HG02938 (cell line): ENCODE measurements at regions not wholly inside any gene's neighbourhood (a gene's known extent, or its start where the extent isn't known, plus 50 kb on each side); places are given as distances from the start of the nearest gene placed in this dataset.
"Not testable (repeated sequence)": the region's sequence is repeated elsewhere in the genome, so short reads cannot be mapped to it uniquely, and the experiment has no call there.

Experiments used
- ATAC-seq: cut with Tn5 transposase; IDR thresholded peaks from one replicate; pipeline ENCODE4 v1.9.1; 2021; ENCODE audit warnings: mild to moderate bottlenecking, moderate library complexity; ENCODE audit not compliant: unreplicated experiment

DNA sequence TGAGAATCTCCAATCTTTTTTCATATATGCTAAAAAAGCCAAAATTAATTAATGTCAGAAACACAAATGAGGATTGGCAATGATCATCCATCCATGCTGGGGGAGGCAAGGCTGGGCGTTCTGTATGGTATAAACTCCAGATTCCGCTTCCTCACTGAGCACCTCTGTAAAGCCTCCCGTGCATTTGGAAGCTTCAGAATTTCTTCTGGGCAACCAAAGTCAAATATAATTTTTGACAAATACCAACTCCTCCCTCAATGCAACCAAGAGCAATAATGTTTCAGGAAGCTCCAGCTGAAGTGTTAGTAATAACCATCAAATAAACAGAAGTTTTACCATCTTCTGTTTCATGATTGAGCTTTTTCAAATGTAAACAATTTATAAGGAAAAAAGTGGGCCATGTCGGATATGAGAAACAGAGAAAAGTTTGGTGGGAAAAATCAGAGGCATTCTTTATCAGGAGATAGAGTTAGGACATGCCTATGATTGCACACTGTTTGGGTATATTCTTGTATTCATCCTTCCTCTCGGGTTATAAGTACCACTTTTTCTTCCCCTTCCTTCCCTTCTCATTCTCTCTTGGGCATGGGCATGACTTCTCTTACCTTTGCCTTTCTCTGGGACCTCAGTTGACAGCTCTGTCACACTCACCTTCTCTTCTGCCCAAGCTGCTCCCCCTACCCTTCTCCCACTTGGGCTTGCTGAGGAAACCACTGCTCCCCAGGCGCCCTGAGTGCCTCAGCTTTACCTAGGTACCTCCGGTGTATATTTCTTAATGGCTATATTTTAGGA is 149.5 kb upstream of the ZEB2 start:
- no peak for ATAC-seq

DNA sequence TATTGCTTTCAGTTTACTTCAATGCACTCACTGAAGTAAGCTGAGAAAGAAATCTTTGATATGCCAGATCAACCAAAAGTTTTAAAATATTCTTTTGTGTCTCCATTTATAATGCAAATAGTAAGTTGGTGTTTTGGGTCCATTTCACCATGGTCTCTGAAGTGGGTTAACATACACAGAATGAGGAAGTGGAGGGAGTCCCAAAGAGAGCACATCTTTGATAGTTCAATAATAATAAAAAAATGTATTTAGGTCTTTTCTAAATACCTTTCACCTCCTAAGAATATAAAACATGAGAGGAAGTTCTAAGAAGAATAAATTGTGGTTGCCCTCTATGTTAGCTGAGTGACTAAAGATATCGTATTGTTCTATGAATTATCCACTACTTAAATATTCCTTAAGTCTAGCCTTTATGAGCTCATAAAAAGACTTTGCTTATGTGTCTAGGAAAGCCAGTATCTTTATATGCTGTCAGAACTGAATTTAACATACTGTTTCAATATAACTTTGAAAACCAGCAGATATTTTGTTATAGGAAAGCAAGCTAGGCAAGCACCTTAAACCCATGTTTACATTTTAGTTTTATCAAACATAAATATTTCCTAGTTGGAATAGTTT is 148.7 kb upstream of the ZEB2 start:
- ATAC-seq, result no peak

DNA sequence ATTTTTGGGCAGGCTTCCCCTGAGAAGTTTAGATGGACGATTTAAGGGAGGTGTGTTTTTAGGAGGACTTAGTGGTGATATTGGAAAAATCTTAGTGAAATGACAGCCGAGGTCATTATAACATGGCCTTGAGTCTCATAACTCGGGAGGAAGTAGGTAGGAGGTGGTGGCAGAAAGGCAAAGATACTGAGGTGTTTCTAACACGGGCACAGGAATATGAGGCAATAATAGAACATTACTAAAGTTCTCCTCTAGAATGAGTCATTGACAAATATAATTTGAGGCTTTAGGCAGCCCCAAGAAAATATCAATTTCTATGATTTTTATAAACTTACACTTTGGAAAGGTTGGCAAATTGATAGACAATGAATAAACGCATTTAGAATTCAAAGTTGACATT is 146.1 kb upstream of the ZEB2 start:
- no peak for ATAC-seq

DNA sequence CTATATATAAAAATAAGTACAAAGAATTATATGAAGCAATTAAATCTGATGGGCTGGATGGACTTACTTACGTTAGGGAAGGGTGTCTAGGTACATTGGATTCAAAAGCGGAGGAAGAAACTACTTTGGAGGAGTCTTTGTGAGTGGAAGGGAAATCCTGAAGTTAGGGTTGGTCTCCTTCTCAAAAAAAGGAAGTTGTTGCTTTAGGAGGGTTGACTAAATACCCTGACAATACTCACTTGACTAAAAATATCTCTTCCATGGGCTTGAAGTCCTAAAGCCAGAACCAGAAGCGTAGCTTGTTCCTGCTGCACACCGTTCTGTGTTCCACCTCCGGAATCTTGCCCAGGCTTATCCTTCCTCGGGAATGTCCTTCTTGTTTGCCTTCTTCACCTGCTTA is 143.3 kb upstream of the ZEB2 start:
- ATAC-seq, result no peak

DNA sequence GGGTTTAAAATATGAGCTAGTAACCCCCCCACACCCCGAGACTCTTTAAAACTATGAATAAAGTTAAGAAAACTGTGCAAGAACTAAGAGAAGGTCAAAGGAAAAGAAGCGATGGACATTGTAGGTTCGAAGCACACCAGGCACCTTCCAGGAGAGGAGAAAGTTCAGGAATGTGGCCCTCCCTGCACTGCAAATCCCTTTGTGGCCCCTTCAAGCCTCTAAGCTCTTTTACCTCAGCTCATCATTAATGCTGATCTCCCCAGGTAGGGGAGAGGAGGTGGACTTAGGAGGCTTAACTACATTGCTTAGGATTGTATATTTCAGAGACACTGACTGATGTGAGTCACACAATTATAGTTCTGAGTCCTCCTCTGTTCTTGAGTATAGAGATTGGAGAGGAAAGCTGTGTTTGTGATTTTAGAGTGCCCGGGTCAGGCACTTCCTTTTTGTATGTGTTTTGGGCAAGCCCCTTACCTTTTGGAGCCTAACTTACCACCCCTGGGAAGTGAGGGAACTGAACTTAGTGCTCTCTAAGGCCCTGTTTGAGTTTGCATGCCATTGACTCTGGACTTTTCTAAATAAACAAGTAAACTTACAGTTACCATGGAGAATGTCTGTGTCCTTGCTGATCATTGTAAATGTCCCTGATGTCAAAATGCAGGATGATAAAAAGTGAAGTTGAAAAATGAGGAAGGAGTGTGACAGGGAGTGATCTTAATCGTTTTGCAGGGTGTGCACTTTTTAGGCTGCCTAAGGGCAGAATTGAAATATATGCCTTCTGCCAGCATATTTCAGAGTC is 140.8 kb upstream of the ZEB2 start:
- ATAC-seq, result no peak

DNA sequence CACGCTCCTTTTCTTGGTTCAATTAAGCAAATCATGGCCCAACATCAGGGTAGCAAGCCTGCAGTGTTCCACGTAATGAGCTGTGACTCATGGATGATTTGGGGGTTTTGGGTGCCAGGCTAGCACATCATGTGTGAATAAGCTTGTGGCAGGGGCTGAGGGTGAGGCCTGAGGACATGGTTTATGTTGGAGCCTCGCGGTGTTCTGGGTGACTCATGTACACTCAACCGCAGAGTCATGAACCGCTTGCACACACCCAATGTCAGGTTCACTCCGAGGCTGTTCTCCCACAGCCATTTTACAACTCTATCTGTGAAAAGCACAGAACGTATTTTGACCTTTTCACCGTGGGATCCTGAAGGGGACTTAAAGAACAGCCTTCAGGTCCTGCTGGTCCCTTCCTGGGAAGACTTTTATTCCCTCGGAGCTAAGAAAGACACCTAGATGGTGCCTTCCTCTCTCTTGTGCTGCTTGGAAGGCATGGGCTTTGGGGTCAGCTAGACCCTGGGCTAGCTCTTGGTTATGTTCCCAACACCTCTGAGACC is 139.9 kb upstream of the ZEB2 start:
- no peak for ATAC-seq

DNA sequence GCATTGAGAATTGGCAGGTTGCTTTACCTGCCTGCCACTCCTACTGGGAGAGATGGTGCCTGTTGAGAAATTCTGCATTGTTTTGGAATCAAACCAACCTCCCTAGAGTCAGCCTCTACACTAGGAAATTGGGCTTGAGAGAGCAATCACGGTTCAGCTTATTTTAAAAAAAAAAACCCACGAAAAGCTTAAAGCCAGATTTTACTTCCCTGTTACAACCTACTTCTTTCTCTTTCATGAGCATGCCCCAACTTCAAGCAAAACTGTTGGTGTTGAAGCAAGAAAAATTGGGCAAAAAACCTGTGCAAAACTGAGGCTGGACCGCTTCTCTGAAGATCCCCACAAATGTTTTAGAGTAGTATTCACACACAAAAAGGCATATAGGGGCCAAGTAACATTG is 134.6 kb upstream of the ZEB2 start:
- ATAC-seq, result no peak

DNA sequence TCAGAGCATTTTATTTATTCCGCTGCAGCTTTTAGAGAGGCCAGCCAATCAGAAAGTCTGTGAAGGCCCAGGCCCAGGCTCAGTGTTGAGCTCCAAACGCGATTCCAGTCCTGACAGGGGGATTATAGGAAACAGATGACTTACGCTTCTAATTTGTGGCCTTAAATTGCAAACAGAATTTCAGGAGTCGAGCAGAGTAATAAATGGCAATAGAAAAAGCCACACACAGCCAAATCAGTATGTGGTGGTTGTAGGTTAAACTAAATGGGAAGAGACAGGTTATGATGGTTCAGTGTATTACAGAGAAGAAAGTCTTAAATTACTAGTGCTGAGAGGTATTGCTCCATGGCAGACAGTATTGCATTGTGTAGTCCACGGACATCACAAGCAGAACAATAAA is 131.0 kb upstream of the ZEB2 start:
- no peak for ATAC-seq

DNA sequence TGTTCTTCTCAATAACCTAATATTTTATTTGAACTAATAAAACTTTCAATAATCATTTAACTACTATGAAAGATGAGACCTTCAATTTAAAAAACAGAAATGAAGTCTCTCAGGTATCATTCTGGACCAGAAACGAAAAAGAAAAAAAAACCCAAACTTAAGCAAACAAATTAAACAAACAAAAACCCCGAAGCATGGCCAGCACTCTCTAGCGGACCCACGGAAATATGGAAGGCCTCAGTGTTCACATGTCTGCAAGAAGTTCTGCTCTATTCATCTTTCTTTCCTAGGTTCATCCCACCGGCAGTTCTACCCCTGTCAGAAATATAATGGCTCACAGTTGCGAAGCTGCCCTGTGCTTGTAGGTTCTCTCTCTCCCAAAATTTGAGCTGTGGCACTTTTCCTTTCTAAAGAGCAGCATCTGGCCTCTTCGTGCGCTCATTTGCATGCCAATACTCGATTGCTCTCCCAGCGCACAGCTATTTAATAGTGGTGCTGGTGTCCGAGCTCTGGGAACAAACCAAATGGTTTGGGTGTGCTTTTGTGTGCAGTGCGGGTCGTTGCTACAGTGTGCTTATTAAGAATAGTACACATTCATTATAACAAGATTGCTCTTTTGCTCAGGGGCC is 129.0 kb upstream of the ZEB2 start:
- no peak for ATAC-seq

DNA sequence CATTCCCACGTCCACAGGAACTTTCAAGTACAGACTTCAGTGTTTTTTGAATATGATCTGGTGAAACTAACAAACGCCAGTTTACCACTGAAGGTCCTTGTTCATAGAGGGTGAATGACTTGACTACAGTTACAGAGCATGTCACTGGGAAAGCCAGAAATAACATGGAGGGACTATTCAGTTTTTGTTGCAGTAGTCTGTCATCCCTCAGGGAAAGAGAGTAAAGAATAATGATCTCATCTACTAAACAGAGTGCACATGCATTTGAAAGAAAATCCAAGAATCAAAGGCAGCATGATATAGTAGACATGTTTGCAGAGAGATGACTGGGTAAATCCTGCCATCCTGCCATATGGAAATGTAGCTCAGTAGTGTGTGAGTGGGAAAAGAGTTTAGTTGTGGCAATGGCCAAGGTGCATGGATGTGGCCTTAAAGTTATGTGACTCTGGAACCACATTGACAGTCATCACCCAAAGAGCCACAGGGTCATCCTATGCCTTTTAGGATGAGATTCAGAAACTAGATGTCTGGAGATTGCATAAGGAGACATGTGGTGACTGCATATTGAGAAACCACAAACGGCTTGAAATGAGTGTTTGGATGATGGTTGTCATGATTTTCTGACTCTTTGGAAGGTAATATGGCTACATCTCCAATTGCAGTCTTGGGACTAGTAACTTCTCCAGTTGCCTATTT is 125.3 kb upstream of the ZEB2 start:
- no peak for ATAC-seq

DNA sequence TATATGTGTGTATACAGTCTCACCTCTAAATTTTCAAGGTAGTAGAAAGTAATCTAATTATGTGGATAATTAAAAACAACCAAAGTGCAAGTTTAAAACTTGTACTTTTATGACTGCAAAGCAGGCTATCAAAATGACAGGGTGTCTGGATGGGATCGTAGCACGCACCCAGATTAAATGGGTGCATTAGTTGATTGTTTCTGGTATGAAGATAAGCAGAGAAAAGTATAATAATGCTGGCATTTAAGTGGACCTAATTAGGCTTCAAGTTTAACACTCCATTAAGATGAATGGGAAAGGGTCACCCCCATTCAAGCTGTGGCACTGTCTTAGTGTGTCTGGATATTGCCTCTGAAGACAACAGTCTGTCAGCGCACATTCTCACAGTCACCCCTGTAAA is 124.6 kb upstream of the ZEB2 start:
- ATAC-seq, result no peak

DNA sequence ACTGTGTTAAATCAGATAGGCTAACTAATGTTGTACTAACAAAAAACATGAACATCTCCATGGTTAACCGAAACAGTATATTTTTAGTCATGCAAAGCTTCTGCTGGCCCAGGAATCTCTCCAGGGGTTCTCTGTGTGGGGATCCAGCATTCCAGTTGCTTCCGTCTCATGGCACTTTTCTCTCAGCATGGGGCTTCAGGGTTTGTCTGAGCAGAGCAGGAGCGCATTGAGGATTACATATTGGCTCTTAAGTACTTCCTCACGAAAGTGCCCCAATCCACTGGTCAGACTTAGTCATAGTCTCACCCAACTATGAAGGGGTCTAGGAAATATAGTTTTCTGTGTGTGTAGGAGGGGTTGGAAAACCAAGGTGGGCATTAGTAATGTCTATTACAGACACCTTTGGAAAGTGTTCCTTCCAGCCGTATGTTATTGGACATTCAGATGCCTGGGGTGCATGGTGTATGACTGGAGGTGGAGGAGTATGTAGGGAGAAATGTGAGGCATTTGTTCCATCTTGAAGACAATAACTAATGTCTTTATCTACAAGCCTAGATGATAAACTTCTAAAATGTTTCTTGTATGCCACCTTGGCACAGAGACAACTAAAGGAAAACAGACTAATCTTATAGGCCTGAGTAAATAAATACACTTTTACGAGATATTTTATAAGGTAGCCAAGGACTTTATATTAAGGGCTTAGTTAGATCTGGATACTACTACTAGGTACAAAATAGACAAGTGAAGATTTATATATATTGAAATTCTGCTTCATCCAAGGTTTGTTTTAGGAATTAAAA is 123.8 kb upstream of the ZEB2 start:
- no peak for ATAC-seq

DNA sequence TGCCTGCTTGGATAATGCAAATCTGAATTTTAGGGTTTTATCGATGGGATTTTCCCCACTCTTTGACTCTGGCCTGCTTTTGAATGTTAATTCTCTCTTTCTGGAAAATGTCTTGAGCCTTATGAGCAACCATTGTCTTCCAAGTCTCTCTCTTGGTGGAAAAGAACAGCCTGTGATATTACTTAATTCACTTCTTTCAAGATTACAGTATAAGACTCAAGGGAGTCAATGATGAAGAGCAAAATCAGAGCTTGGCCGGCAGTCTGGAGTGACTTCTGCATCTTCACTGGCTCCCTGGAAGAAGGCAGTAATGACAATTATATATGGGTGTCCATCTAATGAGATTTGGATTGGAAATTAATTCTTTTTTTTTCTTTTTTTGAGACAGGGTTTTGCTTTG is 122.9 kb upstream of the ZEB2 start:
- ATAC-seq, result no peak

DNA sequence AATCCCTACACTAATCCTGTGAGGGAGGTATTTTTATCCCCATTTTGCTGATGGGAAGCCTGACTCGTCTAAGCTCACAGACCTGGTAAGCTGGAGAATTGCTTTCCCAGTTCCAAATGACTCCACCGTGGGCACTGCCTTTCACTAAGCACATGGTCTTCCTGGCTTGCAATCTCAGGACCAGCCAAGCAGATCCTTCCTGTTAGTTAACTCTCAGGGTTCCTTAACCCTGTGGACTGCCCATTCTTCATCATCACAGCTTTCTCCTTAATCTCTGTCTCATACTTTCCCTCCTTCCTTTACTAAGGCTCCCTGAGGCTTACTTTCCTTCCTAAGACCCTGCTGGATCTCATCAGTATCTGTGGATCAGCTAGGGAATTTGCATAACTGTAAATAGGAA is 122.2 kb upstream of the ZEB2 start:
- ATAC-seq, result no peak

DNA sequence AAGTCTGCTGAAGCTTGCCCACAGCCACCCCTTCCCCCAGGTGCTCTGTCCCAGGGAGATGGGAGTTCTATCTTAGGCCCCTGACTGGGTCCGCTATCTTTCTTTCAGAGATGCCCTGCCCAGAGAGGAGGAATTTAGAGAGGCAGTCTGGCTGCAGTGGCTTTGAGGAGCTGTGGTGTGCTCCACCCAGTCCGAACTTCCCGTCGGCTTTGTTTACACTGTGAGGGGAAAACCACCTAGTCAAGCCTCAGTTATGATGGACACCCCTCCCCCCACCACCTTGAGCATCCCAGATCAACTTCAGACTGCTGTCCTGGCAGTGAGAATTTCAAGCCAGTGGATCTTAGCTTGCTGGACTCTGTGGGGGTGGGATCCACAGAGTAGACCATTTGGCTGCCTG is 118.3 kb upstream of the ZEB2 start:
- ATAC-seq, result not testable (repeated sequence)

DNA sequence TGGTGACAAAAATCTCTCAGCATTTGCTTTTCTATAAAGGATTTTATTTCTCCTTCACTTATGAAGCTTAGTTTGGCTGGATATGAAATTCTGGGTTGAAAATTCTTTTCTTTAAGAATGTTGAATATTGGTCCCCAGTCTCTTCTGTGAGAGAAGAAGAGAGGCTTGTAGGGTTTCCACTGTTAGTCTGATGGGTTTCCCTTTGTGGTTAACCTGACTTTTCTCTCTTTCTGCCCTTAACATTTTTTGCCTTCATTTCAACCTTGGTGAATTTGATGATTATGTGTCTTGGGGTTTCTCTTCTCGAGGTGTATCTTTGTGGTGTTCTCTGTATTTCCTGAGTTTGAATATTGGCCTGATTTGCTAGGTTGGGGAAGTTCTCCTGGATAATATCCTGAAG is 116.9 kb upstream of the ZEB2 start:
- ATAC-seq, result not testable (repeated sequence)

DNA sequence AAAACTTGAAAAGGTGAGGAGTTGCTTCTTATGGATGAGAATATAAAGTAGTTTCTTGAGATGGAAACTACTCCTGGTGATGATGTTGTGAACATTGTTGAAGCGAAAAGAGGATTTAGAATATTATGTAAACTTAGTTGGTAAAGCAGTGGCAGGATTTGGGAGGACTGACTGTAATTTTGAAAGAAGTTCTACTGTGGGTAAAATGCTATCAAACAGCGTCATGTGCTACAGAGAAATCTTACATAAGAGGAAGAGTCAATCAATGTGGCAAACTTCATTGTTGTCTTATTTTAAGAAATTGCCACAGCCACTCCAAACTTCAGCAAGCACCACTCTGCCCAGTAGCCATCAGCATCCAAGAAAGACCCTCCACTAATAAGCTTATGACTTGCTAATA is 112.9 kb upstream of the ZEB2 start:
- no peak for ATAC-seq

DNA sequence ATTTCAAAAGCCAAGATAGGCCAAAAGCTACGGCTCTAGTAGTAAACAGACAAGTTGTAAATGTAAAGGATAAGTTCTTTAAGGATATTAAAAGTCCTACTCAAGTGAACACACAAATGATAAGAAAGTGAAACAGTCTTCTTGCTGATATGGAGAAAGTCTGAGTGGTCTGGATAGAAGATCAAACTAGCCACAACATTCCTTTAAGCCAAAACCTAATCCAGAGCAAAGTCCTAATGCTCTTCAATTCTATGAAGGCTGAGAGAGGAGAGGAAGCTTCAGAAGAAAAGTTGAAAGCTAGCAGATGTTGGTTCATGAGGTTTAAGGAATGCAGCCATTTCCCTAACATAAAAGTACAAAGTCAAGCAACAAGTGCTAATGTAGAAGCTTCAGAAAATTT is 111.7 kb upstream of the ZEB2 start:
- no peak for ATAC-seq

DNA sequence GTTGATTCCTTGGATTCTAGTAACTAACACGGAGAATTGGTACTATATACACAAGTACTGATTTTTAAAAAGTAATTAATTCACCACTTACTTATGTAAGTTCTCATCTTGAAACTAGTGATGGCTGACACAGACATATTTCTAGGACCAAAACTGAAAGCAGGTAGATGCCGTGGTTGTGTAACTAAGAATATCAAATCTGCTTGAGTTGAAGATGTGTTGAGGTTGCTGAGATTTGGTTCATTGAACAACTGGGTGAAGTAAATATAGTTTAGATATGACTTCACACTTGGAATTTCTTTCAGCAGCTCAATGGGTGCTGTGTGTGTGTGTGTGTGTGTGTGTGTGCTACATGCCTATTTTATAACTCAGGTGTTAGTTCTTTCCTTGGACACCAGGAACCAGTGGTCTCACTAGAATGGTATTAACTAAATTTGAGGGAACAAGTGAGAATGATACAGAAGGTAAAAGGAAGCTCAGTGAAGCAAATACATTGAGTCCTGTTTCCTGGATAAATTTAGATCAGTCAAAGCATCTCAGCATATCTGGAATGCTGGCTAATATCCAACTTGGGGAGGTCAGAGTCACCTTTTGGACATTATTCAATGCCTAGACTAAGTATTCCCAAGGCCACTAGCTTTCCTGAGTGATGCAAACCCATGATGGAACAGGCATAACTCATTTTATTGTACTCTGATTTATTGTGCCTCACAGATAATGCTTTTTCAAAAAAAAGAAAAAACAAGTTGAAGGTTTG is 110.7 kb upstream of the ZEB2 start:
- peak; percentile 97 for ATAC-seq
